RWPE2 (cell line): ENCODE measurements at regions not wholly inside any gene's neighbourhood (a gene's known extent, or its start where the extent isn't known, plus 50 kb on each side); places are given as distances from the start of the nearest gene placed in this dataset.
A peak's percentile ranks its signal among the peaks of the same experiment; 100 is the strongest.

Experiments used
- ATAC-seq: fragments of 200-7000 bp; cut with Tn5 transposase; 3 replicates; pipeline ENCODE4 v1.9.1; 2021; ENCODE audit warnings: low read depth
- DNase-seq: peaks from one replicate; pipeline ENCODE4 v3.0.0-alpha.2; 2020; ENCODE audit warnings: low spot score
- H3K27ac ChIP-seq: fragments of 450-650 bp; 2 replicates; pipeline ENCODE4 v1.5.1; 2017; ENCODE audit warnings: mild to moderate bottlenecking; ENCODE audit not compliant: poor library complexity, severe bottlenecking
- H3K27me3 ChIP-seq: fragments of 250-450 bp; sonication (Bioruptor Pico); 2 replicates; pipeline ENCODE4 v1.5.1; 2021; ENCODE audit warnings: mild to moderate bottlenecking, moderate library complexity; ENCODE audit not compliant: insufficient read depth, poor library complexity, severe bottlenecking
- H3K36me3 ChIP-seq: fragments of 250-450 bp; sonication (Bioruptor Pico); 2 replicates; pipeline ENCODE4 v1.5.1; 2020; ENCODE audit warnings: low read depth, mild to moderate bottlenecking, moderate library complexity
- H3K4me1 ChIP-seq: fragments of 250-450 bp; sonication (Bioruptor Pico); 2 replicates; pipeline ENCODE4 v1.5.1; 2021; ENCODE audit warnings: mild to moderate bottlenecking, moderate library complexity; ENCODE audit not compliant: insufficient read depth, poor library complexity, severe bottlenecking
- H3K4me3 ChIP-seq: fragments of 250-450 bp; sonication (Bioruptor Pico); 2 replicates; pipeline ENCODE4 v1.5.1; 2021; ENCODE audit warnings: mild to moderate bottlenecking, moderate library complexity; ENCODE audit not compliant: severe bottlenecking
- H3K9me3 ChIP-seq: fragments of 250-450 bp; sonication (Bioruptor Pico); 2 replicates; pipeline ENCODE4 v1.5.1; 2021; ENCODE audit warnings: mild to moderate bottlenecking, moderate library complexity; ENCODE audit not compliant: severe bottlenecking
- CTCF ChIP-seq: fragments of 450-650 bp; IDR thresholded peaks from one replicate; pipeline ENCODE4 v1.5.1; 2017; ENCODE audit warnings: mild to moderate bottlenecking, moderate library complexity; ENCODE audit not compliant: poor library complexity, severe bottlenecking

DNA sequence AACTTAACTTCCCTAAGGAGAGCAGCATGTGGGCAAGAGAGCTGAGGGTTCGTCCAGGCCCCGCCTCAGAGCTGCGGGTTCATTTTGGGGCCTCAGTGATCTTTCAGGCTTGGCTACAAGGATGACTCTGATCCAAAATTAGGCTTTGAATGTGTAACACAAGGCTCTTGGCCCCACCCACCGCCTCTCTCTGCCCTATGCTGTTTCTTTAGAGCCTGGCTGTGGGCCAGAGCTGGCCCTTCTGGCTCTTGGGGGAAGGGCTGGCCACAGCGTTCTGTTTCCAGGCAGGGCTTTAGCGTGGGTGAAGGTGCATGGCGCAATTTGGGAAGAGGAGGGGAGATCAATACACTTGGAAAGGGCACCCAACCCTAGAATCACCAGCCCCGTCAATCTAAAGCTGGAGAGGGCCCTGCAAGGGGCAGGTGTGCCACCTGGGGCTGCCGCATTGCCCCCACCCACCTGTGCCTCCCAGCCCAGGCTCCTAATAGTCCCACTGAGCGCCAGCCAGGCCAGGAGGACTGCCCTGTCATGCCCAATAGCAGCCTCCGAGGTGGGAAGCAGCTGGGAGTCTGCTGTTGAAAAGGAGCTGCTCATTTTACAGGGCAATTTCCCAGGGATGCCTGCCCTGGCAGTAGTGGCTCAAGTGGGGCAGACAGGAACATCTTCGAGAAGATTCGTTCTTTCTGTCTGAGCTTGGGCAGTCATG, 84.5 kb upstream of the MAML3 start:
- no peaks in the 10 kb centered on the region for H3K27me3 ChIP-seq
- ATAC-seq (peak; percentile 67), DNase-seq (no peak)
- H3K4me1 ChIP-seq: no peaks in the 10 kb centered on the region
- H3K27ac ChIP-seq: no peak overlapping the region
- H3K4me3 ChIP-seq: no peak overlapping the region
- no peak for TF ChIP-seq CTCF
- no peaks in the 10 kb centered on the region for H3K9me3 ChIP-seq
- H3K36me3 ChIP-seq: no peaks in the 10 kb centered on the region

DNA sequence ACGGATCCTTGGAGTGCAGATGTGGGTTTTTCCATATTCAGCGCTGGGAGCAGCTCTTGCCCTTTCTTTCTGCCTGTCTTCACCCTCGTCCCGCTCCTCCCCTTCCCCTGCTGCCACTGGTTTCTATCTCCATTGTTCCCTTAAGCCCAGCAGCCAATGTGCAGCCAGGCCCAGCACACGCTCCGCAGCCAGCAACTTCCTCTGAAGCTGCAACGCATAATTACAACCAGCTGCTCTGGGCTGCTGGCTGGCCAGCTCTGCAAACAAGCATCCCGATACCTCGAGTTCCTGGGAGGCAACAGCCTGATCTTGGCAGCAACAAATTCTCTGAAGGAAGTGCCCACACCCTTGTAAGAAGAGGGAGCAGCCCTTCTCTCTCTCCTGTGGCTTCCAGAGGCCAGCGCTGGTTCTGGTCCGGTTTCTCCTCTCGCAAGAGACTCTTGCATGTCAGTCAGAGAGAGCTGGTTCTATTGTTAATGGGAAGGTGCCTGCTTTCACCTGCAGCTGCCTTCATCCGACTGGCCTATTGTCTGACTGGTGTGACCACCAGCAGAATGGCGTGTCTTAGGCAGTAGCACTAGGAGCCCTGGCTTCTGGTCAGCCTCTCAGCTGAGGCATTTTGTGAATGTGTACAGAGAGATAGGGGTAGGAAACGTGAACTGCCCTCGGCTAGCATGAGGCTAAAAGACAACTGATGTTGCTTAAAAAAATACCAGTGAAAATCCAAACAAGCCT, 83.8 kb upstream of the MAML3 start:
- H3K27ac ChIP-seq: no peak overlapping the region
- TF ChIP-seq CTCF: no peak
- no peak for ATAC-seq
- no peaks in the 10 kb centered on the region for H3K9me3 ChIP-seq
- DNase-seq: no peak
- no peaks in the 10 kb centered on the region for H3K27me3 ChIP-seq
- no peaks in the 10 kb centered on the region for H3K4me1 ChIP-seq
- H3K4me3 ChIP-seq: no peak overlapping the region
- no peaks in the 10 kb centered on the region for H3K36me3 ChIP-seq

- no peaks in the 10 kb centered on the region for H3K4me1 ChIP-seq
- no peak for DNase-seq
- no peak for ATAC-seq
- no peak for TF ChIP-seq CTCF
- H3K9me3 ChIP-seq: no peaks in the 10 kb centered on the region
- no peak overlapping the region for H3K27ac ChIP-seq
- H3K36me3 ChIP-seq: no peaks in the 10 kb centered on the region
- H3K4me3 ChIP-seq: no peak overlapping the region
- H3K27me3 ChIP-seq: no peaks in the 10 kb centered on the region
These were observed 82.7 kb upstream of the MAML3 start for GRCh38 chr4:140236654-140237169.

DNA sequence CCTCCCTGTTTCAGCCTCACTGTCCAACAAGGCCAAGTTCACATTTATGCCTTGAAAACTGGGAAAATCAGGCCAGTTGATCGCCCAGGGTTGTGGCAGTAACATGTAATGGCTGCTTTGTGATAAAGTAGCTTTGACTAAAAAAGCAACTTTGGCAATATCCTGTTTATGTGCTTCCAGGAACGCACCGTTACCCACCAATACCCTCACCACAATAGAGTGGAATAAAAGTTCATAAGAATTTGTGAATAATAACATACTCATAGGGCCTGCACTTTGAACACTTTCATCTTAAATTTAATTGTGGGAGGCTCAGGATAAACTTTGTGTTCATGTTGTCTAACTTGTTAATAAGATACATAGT, 80.7 kb upstream of the MAML3 start:
- Histone ChIP-seq H3K27me3 (no peaks in the 10 kb centered on the region), H3K4me1 (no peaks in the 10 kb centered on the region), H3K27ac (no peak overlapping the region), H3K9me3 (no peaks in the 10 kb centered on the region), H3K4me3 (no peak overlapping the region), H3K36me3 (no peaks in the 10 kb centered on the region)
- DNase-seq: no peak
- TF ChIP-seq CTCF: no peak
- ATAC-seq: no peak
